ENCODE measurements at regions not wholly inside any gene's neighbourhood (a gene's known extent, or its start where the extent isn't known, plus 50 kb on each side); places are given as distances from the start of the nearest gene placed in this dataset.

DNA sequence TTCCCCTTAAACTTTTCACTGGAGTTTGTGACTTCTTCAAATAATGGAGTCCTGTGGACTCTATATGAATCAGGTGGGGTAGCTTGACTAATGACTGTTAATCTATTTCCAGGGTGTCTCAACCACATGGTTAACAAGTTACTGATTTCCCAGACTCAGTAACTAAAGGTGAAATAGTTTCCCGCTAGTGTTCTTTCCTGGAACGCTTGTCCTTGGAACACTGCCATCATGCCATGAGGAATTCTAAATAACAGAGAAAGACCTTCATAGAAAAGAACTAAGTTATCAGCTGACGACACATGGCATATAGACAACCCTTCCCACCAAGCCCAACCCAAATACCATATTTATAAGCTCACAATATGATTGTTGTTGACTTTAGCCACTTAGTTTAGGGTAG is 1027.9 kb upstream of the FAM98A start:
- no peak for TF ChIP-seq ZNF701 (tag by site-specific recombination; IDR thresholded peaks at IDR 0.05)
- TF ChIP-seq ZNF670 (tag by site-specific recombination; IDR thresholded peaks at IDR 0.05; ENCODE audit: low read depth): no peak
- no peak for TF ChIP-seq ZNF558 (tag by site-specific recombination; IDR thresholded peaks at IDR 0.05)
- no peak for TF ChIP-seq BCL11A (tag by site-specific recombination; IDR thresholded peaks at IDR 0.05; ENCODE audit: low read depth)
- TF ChIP-seq, protein P1, sequence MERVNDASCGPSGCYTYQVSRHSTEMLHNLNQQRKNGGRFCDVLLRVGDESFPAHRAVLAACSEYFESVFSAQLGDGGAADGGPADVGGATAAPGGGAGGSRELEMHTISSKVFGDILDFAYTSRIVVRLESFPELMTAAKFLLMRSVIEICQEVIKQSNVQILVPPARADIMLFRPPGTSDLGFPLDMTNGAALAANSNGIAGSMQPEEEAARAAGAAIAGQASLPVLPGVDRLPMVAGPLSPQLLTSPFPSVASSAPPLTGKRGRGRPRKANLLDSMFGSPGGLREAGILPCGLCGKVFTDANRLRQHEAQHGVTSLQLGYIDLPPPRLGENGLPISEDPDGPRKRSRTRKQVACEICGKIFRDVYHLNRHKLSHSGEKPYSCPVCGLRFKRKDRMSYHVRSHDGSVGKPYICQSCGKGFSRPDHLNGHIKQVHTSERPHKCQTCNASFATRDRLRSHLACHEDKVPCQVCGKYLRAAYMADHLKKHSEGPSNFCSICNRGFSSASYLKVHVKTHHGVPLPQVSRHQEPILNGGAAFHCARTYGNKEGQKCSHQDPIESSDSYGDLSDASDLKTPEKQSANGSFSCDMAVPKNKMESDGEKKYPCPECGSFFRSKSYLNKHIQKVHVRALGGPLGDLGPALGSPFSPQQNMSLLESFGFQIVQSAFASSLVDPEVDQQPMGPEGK (tag by site-specific recombination; IDR thresholded peaks at IDR 0.05): no peak
- TF ChIP-seq KLF7 (tag by site-specific recombination; IDR thresholded peaks at IDR 0.05; ENCODE audit: borderline replicate concordance): no peak
- no peak for TF ChIP-seq ZNF596 (tag by site-specific recombination; IDR thresholded peaks at IDR 0.05)
- TF ChIP-seq ZNF521 (tag by site-specific recombination; IDR thresholded peaks at IDR 0.05): no peak
- CTCF ChIA-PET: no interaction called here
- no peaks in the 10 kb centered on the region for H3K9me3 ChIP-seq (ENCODE audit: control insufficient read depth, insufficient read depth, low read depth, low read length)
- H3K36me3 ChIP-seq (ENCODE audit: control insufficient read depth in 2 of 2, insufficient read depth in 1 of 2, low read length in 2 of 2): no peaks in the 10 kb centered on the region
- H3K4me1 ChIP-seq (ENCODE audit: control insufficient read depth, insufficient read depth, low read length): no peaks in the 10 kb centered on the region
- POLR2A ChIA-PET: no interaction called here
- no peak overlapping the region for H3K27ac ChIP-seq (ENCODE audit: extremely low read depth, low read depth, low read length)
- H3K4me3 ChIP-seq (ENCODE audit: low read depth, low read length): no peak overlapping the region

DNA sequence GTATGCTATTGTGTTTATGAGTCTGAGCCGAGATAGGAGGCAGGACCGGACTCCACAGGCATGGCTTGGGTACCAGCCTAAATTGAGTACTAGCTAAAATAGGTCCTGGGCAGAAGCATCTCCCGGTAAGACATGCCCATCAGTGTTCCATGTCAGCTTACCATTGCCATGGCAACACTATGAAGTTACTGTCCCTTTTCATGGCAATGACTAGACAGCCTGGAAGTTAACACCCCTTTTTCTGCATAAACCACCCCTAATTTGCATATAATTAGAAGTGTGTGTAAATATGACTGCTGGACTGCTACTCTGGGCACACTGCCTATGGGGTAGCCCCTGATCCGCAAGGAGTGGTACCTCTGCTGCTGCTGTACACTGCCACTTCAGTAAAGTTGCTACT is 1005.1 kb upstream of the FAM98A start:
- Histone ChIP-seq H3K4me1 (ENCODE audit: control insufficient read depth, insufficient read depth, low read length) (no peaks in the 10 kb centered on the region), H3K36me3 (ENCODE audit: control insufficient read depth in 2 of 2, insufficient read depth in 1 of 2, low read length in 2 of 2) (no peaks in the 10 kb centered on the region), H3K9me3 (ENCODE audit: control insufficient read depth, insufficient read depth, low read depth, low read length) (no peaks in the 10 kb centered on the region), H3K27ac (ENCODE audit: extremely low read depth, low read depth, low read length) (no peak overlapping the region), H3K4me3 (ENCODE audit: low read depth, low read length) (no peak overlapping the region)
- POLR2A ChIA-PET: no interaction called here
- CTCF ChIA-PET: no interaction called here
- no peak for TF ChIP-seq ZNF416 (tag by site-specific recombination; IDR thresholded peaks at IDR 0.05)
- no peak for TF ChIP-seq ZNF792 (tag by site-specific recombination; IDR thresholded peaks at IDR 0.05)
- no peak for TF ChIP-seq ZNF133 (tag by site-specific recombination; IDR thresholded peaks at IDR 0.05)
- TF ChIP-seq, protein P2, sequence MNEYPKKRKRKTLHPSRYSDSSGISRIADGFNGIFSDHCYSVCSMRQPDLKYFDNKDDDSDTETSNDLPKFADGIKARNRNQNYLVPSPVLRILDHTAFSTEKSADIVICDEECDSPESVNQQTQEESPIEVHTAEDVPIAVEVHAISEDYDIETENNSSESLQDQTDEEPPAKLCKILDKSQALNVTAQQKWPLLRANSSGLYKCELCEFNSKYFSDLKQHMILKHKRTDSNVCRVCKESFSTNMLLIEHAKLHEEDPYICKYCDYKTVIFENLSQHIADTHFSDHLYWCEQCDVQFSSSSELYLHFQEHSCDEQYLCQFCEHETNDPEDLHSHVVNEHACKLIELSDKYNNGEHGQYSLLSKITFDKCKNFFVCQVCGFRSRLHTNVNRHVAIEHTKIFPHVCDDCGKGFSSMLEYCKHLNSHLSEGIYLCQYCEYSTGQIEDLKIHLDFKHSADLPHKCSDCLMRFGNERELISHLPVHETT (tag by site-specific recombination; IDR thresholded peaks at IDR 0.05): no peak
- TF ChIP-seq, protein P3, sequence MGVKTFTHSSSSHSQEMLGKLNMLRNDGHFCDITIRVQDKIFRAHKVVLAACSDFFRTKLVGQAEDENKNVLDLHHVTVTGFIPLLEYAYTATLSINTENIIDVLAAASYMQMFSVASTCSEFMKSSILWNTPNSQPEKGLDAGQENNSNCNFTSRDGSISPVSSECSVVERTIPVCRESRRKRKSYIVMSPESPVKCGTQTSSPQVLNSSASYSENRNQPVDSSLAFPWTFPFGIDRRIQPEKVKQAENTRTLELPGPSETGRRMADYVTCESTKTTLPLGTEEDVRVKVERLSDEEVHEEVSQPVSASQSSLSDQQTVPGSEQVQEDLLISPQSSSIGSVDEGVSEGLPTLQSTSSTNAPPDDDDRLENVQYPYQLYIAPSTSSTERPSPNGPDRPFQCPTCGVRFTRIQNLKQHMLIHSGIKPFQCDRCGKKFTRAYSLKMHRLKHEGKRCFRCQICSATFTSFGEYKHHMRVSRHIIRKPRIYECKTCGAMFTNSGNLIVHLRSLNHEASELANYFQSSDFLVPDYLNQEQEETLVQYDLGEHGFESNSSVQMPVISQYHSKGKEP (tag by site-specific recombination; IDR thresholded peaks at IDR 0.05): no peak
- no peak for TF ChIP-seq ZBTB7A (tag by site-specific recombination; IDR thresholded peaks at IDR 0.05; ENCODE audit: low read depth)
- no peak for TF ChIP-seq ZNF391 (tag by site-specific recombination; IDR thresholded peaks at IDR 0.05; ENCODE audit: borderline replicate concordance, low read depth)
- no peak for TF ChIP-seq ZNF843 (tag by site-specific recombination; IDR thresholded peaks at IDR 0.05)
- no peak for TF ChIP-seq ZNF701 (tag by site-specific recombination; IDR thresholded peaks at IDR 0.05)
- TF ChIP-seq ZNF114 (tag by site-specific recombination; IDR thresholded peaks at IDR 0.05): no peak
- TF ChIP-seq, protein P4, sequence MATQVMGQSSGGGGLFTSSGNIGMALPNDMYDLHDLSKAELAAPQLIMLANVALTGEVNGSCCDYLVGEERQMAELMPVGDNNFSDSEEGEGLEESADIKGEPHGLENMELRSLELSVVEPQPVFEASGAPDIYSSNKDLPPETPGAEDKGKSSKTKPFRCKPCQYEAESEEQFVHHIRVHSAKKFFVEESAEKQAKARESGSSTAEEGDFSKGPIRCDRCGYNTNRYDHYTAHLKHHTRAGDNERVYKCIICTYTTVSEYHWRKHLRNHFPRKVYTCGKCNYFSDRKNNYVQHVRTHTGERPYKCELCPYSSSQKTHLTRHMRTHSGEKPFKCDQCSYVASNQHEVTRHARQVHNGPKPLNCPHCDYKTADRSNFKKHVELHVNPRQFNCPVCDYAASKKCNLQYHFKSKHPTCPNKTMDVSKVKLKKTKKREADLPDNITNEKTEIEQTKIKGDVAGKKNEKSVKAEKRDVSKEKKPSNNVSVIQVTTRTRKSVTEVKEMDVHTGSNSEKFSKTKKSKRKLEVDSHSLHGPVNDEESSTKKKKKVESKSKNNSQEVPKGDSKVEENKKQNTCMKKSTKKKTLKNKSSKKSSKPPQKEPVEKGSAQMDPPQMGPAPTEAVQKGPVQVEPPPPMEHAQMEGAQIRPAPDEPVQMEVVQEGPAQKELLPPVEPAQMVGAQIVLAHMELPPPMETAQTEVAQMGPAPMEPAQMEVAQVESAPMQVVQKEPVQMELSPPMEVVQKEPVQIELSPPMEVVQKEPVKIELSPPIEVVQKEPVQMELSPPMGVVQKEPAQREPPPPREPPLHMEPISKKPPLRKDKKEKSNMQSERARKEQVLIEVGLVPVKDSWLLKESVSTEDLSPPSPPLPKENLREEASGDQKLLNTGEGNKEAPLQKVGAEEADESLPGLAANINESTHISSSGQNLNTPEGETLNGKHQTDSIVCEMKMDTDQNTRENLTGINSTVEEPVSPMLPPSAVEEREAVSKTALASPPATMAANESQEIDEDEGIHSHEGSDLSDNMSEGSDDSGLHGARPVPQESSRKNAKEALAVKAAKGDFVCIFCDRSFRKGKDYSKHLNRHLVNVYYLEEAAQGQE (tag by site-specific recombination; IDR thresholded peaks at IDR 0.05): no peak
- TF ChIP-seq IKZF3 (tag by site-specific recombination; IDR thresholded peaks at IDR 0.05): no peak
- TF ChIP-seq HOXD13 (CRISPR knock-in tag; IDR thresholded peaks at IDR 0.05; ENCODE audit: borderline replicate concordance): no peak

Data from HEK293 (cell line).